ENCODE measurements at regions not wholly inside any gene's neighbourhood (a gene's known extent, or its start where the extent isn't known, plus 50 kb on each side); places are given as distances from the start of the nearest gene placed in this dataset.
A peak's percentile ranks its signal among the peaks of the same experiment; 100 is the strongest.

- no peak overlapping the region for H3K9ac ChIP-seq (ENCODE audit: low read length)
- H3K9me2 ChIP-seq (ENCODE audit: insufficient read depth, low read length), result no peaks in the 10 kb centered on the region
- H3K36me3 ChIP-seq (ENCODE audit: insufficient read depth, low read length), result no peaks in the 10 kb centered on the region
- no peak overlapping the region for H3K27ac ChIP-seq (ENCODE audit: low read length)
- H3K4me3 ChIP-seq (ENCODE audit: low read length), result no peak overlapping the region
- H3K4me2 ChIP-seq (ENCODE audit: low read length), result no peak overlapping the region
- H2AFZ ChIP-seq (ENCODE audit: low read depth, low read length), result no peak overlapping the region
- no peak for TF ChIP-seq MXI1 (conservative IDR thresholded peaks at IDR 0.05; ENCODE audit: poor library complexity, severe bottlenecking)
- TF ChIP-seq EZH2 (IDR thresholded peaks at IDR 0.05; ENCODE audit: borderline replicate concordance, insufficient read depth, low read length, poor library complexity, severe bottlenecking), result no peak
- TF ChIP-seq CTCF (IDR thresholded peaks at IDR 0.05; ENCODE audit: poor library complexity, severe bottlenecking), result no peak
- TF ChIP-seq RAD21 (conservative IDR thresholded peaks at IDR 0.05), result no peak
- no peaks in the 10 kb centered on the region for H3K27me3 ChIP-seq (ENCODE audit: insufficient read depth, low read depth, low read length)
- no peaks in the 10 kb centered on the region for H3F3A ChIP-seq (ENCODE audit: insufficient read depth, low read length, poor library complexity, severe bottlenecking)
- H4K20me1 ChIP-seq (ENCODE audit: insufficient read depth), result no peaks in the 10 kb centered on the region
- no peaks in the 10 kb centered on the region for H3K9me3 ChIP-seq (ENCODE audit: low read length)
- no peaks in the 10 kb centered on the region for H3K79me2 ChIP-seq (replicated peaks; ENCODE audit: insufficient read depth, low read length)
Measured at GRCh38 chr5:45793638-45794532, 97.7 kb upstream of the HCN1 start.

- no peaks in the 10 kb centered on the region for H3F3A ChIP-seq (ENCODE audit: insufficient read depth, low read length, poor library complexity, severe bottlenecking)
- no peak for TF ChIP-seq MXI1 (conservative IDR thresholded peaks at IDR 0.05; ENCODE audit: poor library complexity, severe bottlenecking)
- no peak overlapping the region for H3K9ac ChIP-seq (ENCODE audit: low read length)
- no peak overlapping the region for H3K4me2 ChIP-seq (ENCODE audit: low read length)
- no peaks in the 10 kb centered on the region for H3K36me3 ChIP-seq (ENCODE audit: insufficient read depth, low read length)
- no peaks in the 10 kb centered on the region for H3K9me2 ChIP-seq (ENCODE audit: insufficient read depth, low read length)
- H3K79me2 ChIP-seq (replicated peaks; ENCODE audit: insufficient read depth, low read length), result no peaks in the 10 kb centered on the region
- no peaks in the 10 kb centered on the region for H3K27me3 ChIP-seq (ENCODE audit: insufficient read depth, low read depth, low read length)
- H4K20me1 ChIP-seq (ENCODE audit: insufficient read depth), result no peaks in the 10 kb centered on the region
- H2AFZ ChIP-seq (ENCODE audit: low read depth, low read length), result no peak overlapping the region
- no peak overlapping the region for H3K4me3 ChIP-seq (ENCODE audit: low read length)
- H3K9me3 ChIP-seq (ENCODE audit: low read length), result no peaks in the 10 kb centered on the region
- no peak overlapping the region for H3K27ac ChIP-seq (ENCODE audit: low read length)
Measured at GRCh38 chr5:45779874-45780671, 83.9 kb upstream of the HCN1 start.

GRCh38 chr5:45774528-45774927 is 78.3 kb upstream of the HCN1 start:
- Histone ChIP-seq H3K36me3 (ENCODE audit: insufficient read depth, low read length) (no peaks in the 10 kb centered on the region), H3K27me3 (ENCODE audit: insufficient read depth, low read depth, low read length) (no peaks in the 10 kb centered on the region), H3K9me2 (ENCODE audit: insufficient read depth, low read length) (no peaks in the 10 kb centered on the region), H3K4me2 (ENCODE audit: low read length) (no peak overlapping the region), H4K20me1 (ENCODE audit: insufficient read depth) (no peaks in the 10 kb centered on the region), H2AFZ (ENCODE audit: low read depth, low read length) (no peak overlapping the region), H3K9ac (ENCODE audit: low read length) (no peak overlapping the region), H3K27ac (ENCODE audit: low read length) (no peak overlapping the region), H3K9me3 (ENCODE audit: low read length) (no peaks in the 10 kb centered on the region), H3K79me2 (replicated peaks; ENCODE audit: insufficient read depth, low read length) (no peaks in the 10 kb centered on the region), H3K4me3 (ENCODE audit: low read length) (no peak overlapping the region), H3F3A (ENCODE audit: insufficient read depth, low read length, poor library complexity, severe bottlenecking) (no peaks in the 10 kb centered on the region)
- TF ChIP-seq SMC3 (conservative IDR thresholded peaks at IDR 0.05; ENCODE audit: poor library complexity) (peak; percentile 85), CTCF (IDR thresholded peaks at IDR 0.05; ENCODE audit: poor library complexity, severe bottlenecking) (peak; percentile 80), MXI1 (conservative IDR thresholded peaks at IDR 0.05; ENCODE audit: poor library complexity, severe bottlenecking) (no peak), RAD21 (conservative IDR thresholded peaks at IDR 0.05) (peak; percentile 86), POLR2AphosphoS5 (IDR thresholded peaks at IDR 0.05) (no peak)
